Stomach smooth muscle (tissue), 2 donors: ENCODE measurements at regions not wholly inside any gene's neighbourhood (a gene's known extent, or its start where the extent isn't known, plus 50 kb on each side); places are given as distances from the start of the nearest gene placed in this dataset.
A peak's percentile ranks its signal among the peaks of the same experiment; 100 is the strongest.

Experiments
- H3K27ac ChIP-seq: one replicate; pipeline ENCODE4 v1.7.0; 2013; ENCODE audit warnings: mild to moderate bottlenecking, low read length, inconsistent platforms
- H3K27me3 ChIP-seq, 2 donors: one replicate each; pipeline ENCODE4 v1.7.0; 2013; ENCODE audit warnings: low read length in 2 of 2; ENCODE audit not compliant: insufficient read depth in 2 of 2, control insufficient read depth in 1 of 2
- H3K36me3 ChIP-seq, 2 donors: one replicate each; pipeline ENCODE4 v1.7.0; 2013; ENCODE audit warnings: low read length in 2 of 2; ENCODE audit not compliant: control insufficient read depth in 2 of 2, insufficient read depth in 2 of 2
- H3K4me1 ChIP-seq: one replicate; pipeline ENCODE4 v1.7.0; 2013; ENCODE audit warnings: low read length; ENCODE audit not compliant: control insufficient read depth, insufficient read depth
- H3K4me3 ChIP-seq, 2 donors: one replicate each; pipeline ENCODE4 v1.7.0; 2013; ENCODE audit warnings: low read length in 2 of 2
- H3K9ac ChIP-seq, 2 donors: one replicate each; pipeline ENCODE4 v1.7.0; 2013; ENCODE audit warnings: low read length in 2 of 2, mild to moderate bottlenecking in 1 of 2
- H3K9me3 ChIP-seq, 2 donors: one replicate each; pipeline ENCODE4 v1.7.0; 2013; ENCODE audit warnings: low read length in 2 of 2; ENCODE audit not compliant: control insufficient read depth in 2 of 2
- donor health status: healthy.
- donor health status: Pancreatic carcinoma.

DNA sequence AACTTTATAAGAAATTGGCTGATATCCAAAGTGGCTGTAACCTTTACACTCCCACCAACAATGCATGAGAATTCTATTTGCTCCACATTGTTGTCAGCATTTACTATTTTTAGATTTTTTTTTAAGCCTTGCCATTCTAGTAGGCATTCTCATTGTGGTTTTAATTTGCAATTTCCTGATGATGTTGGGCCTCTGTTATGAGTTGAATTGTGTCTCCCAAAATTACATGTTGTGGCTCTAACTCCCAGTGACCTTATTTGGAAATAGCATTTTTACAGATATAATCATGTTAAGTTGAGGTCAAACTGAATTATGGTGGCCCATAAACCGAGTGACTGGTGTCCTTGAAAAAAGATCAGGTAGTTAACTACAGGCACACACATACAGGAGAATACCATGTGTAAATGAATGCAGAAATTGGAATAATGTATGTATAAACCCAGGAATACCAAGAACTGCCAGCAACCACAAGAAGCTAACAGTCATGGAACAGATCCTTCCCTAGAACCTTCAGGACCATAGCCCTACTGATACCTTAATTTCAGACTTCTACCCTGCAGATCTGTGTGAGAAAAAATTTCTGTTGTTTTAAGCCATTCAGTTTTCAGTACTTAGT lies 348.8 kb upstream of the DAB1 start:
- Histone ChIP-seq H3K9me3 (no peaks in the 10 kb centered on the region), H3K4me3 (no peak overlapping the region), H3K36me3 (no peaks in the 10 kb centered on the region), H3K4me1 (no peaks in the 10 kb centered on the region), H3K27me3 (no peaks in the 10 kb centered on the region), H3K9ac (no peak overlapping the region), H3K27ac (no peak overlapping the region)

DNA sequence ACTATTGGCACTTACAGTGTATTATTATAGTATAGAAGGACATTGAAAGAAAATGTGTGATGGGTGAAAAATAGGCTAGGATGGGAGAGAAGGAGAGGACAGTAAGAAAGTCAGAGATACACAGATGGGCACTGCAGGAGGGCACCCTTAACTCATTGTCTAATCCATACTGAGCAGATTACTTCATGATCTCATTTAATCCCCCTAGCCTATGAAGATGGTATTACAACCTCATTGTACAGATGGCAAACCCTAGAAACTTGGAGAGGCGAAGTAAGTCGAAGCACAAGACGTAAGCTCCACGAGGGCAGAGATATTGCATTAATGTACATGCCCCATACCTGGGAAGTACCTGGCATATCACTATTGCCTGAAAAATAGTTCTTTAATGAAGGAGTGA lies 346.9 kb upstream of the DAB1 start:
- no peaks in the 10 kb centered on the region for H3K9me3 ChIP-seq
- H3K4me3 ChIP-seq: no peak overlapping the region
- no peak overlapping the region for H3K9ac ChIP-seq
- H3K27ac ChIP-seq: no peak overlapping the region
- no peaks in the 10 kb centered on the region for H3K4me1 ChIP-seq
- no peaks in the 10 kb centered on the region for H3K27me3 ChIP-seq
- no peaks in the 10 kb centered on the region for H3K36me3 ChIP-seq

DNA sequence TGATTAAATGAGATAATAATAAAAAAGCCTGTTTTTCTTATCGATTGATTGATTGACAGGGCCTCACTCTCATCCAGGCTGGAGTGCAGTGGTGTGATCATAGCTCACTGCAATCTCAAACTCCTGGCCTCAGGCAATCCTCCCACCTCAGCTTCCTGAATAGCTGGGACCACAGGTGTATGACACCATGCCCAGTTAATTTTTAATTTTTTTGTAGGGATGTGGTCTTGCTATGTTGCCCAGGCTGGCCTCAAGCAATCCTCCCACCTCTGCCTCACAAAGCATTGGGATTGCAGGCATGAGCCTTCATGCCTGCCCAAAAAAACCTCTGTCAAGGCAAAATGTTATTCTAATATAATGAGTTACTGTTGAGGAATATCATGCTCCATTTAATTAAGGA lies 346.4 kb upstream of the DAB1 start:
- Histone ChIP-seq H3K9ac (no peak overlapping the region), H3K27ac (no peak overlapping the region), H3K4me1 (no peaks in the 10 kb centered on the region), H3K27me3 (no peaks in the 10 kb centered on the region), H3K36me3 (no peaks in the 10 kb centered on the region), H3K9me3 (no peaks in the 10 kb centered on the region), H3K4me3 (no peak overlapping the region)

DNA sequence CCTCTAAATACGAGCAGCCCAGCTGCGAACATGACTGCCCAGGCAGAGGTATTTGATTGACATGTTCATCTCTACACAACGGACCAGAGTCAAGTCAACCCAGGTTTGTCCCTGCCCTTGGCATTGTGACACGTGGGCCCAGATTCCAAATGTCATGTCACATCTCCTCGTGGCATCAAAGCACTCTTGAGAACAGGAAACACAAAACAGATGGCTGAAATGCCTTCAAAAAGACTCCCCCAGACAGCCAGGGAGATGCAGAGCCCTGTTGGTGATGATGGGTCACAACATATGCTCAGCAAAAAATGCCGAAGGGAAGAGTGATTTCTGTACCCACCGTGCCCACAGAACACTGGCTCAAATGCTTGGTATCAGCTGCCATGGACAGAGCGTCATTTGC lies 337.8 kb upstream of the DAB1 start:
- Histone ChIP-seq H3K27me3 (no peaks in the 10 kb centered on the region), H3K9me3 (no peaks in the 10 kb centered on the region), H3K9ac (no peak overlapping the region), H3K27ac (no peak overlapping the region), H3K36me3 (no peaks in the 10 kb centered on the region), H3K4me1 (no peaks in the 10 kb centered on the region), H3K4me3 (no peak overlapping the region)

DNA sequence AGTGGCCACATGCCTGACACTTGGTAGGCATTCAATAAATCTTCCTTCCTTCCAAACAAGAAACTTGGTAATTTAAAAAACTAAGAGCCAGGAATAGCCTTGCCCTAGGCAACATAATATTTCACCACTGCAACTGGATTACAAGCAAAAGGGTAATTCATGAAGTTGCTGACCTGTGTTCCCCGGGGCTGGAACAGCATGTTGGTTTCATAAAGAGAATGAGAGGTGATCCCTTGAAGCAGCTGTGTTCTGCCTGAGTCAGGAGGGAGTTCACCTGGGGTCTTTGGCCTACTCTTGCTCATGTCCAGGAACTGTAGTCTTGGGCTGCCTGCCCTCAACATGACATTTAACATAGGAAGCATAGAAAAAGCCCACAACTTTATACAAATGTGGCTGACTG lies 329.0 kb upstream of the DAB1 start:
- no peak overlapping the region for H3K9ac ChIP-seq
- H3K36me3 ChIP-seq: no peaks in the 10 kb centered on the region

DNA sequence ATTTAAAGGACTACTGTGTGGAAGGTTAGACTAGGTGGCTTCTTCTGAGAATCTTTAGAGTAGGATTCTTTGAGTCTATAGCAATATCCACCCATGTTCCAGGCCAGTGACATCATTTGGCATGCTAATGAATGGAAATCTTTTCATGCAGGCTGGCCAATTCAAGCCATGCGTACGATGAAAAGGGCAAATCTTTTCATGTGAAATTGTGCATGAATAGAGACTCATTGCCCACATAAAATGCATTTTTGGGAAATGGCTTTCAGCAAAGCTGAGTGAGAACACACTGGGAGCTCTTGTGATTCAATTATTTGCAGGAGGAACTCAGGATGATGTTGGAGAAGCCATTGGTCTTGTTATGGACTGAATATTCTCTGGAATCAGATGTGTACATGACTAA lies 324.9 kb upstream of the DAB1 start:
- no peaks in the 10 kb centered on the region for H3K9me3 ChIP-seq
- H3K4me1 ChIP-seq: no peaks in the 10 kb centered on the region
- peaks cover 0 to 3% of the 10 kb centered on the region in 2 donors for H3K27me3 ChIP-seq
- H3K36me3 ChIP-seq: no peaks in the 10 kb centered on the region
- H3K27ac ChIP-seq: no peak overlapping the region
- no peak overlapping the region for H3K4me3 ChIP-seq
- no peak overlapping the region for H3K9ac ChIP-seq

More for the DNA sequence above, 329.0 kb upstream of the DAB1 start:
- Histone ChIP-seq H3K27ac (no peak overlapping the region), H3K27me3 (peaks cover 0 to 3% of the 10 kb centered on the region in 2 donors), H3K9me3 (no peaks in the 10 kb centered on the region), H3K4me1 (no peaks in the 10 kb centered on the region), H3K4me3 (no peak overlapping the region)

DNA sequence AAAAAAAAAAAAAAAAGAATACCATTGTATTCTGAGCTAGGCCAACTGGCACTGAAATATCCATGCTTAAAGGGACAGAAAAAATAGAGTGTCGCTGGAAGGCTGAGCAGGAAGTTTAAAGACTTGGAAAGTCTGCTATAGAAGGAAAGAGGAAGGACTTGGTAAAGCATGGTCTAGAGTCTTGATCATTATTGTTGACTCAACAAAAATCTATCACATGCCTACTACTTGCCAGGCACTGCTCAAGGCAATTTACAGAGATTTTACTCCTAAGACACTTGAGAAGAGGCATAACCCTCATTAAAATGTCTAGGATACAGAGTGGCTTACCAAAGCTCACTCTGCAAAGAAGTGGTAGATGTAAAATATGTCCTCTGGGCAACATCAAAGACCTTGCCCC lies 324.0 kb upstream of the DAB1 start:
- H3K9me3 ChIP-seq: no peaks in the 10 kb centered on the region
- no peaks in the 10 kb centered on the region for H3K4me1 ChIP-seq
- H3K36me3 ChIP-seq: no peaks in the 10 kb centered on the region
- H3K9ac ChIP-seq: no peak overlapping the region
- no peak overlapping the region for H3K27ac ChIP-seq
- H3K4me3 ChIP-seq: no peak overlapping the region
- H3K27me3 ChIP-seq: peaks cover 0 to 3% of the 10 kb centered on the region in 2 donors

DNA sequence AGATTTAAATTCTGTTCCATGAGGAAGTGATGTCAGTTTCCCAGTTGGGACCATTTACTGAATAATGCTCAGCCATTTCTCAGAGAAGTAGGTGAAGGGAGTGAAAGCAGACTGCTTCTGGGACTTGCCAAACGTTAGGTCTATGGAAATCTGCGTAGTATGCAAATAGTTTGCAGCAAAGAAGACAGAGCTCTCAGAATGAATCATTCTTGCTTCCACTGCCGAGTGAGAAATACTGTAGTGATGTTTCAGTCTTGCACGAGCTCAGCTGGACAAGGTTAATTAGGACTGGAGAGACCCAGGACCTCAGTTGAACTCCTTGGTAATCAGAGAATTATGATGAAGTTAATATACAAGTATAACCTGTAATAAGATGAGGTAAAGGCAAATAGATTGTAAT lies 317.7 kb upstream of the DAB1 start:
- Histone ChIP-seq H3K36me3 (no peaks in the 10 kb centered on the region), H3K4me1 (no peaks in the 10 kb centered on the region), H3K9ac (no peak overlapping the region), H3K4me3 (no peak overlapping the region), H3K9me3 (no peaks in the 10 kb centered on the region), H3K27me3 (peaks cover 0 to 3% of the 10 kb centered on the region in 2 donors), H3K27ac (no peak overlapping the region)

DNA sequence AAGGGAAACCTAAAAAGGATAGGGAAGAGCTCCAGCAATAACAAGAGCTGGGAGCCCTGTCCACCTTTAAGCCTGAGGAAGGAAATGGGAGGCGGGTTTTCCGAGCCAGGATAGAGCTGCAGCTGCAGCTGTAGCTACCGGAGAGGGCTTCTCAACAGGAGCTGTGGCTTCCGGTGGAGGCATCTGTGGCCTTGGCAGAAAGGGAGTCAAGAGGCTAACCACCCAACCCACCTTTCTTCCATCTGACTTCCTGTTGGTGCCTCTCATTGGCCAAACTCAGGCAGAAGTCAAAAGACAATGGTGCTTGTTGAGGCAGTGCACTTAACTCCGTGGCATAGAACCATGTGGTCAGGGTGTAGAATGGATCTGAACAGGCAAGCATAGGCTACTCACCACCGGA lies 313.1 kb upstream of the DAB1 start:
- Histone ChIP-seq H3K4me3 (no peak overlapping the region), H3K9me3 (no peaks in the 10 kb centered on the region), H3K36me3 (no peaks in the 10 kb centered on the region), H3K27me3 (no peaks in the 10 kb centered on the region), H3K9ac (no peak overlapping the region), H3K27ac (no peak overlapping the region), H3K4me1 (no peaks in the 10 kb centered on the region)

DNA sequence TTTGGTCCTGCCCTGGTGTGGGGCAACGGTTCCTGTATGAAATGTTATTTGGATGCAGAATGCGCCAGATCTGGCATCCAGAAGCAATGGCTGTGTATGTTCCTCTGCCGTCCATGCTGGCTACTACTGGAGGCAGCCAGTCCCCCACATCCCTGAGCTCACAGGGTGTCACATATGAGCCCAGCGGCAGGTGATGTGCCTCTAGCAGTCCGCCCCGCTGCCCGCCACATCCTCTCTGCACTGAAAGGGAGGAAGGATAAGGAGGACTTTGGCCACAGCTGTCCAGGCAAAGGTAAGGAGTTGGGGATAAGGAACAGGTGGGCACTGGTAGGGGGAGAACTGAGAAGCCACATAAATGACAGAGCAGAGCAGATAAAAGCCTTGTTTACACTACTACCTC lies 305.3 kb upstream of the DAB1 start:
- no peak overlapping the region for H3K27ac ChIP-seq
- H3K9me3 ChIP-seq: no peaks in the 10 kb centered on the region
- peaks cover 5% of the 10 kb centered on the region for H3K4me1 ChIP-seq
- no peaks in the 10 kb centered on the region for H3K27me3 ChIP-seq
- no peaks in the 10 kb centered on the region for H3K36me3 ChIP-seq
- no peak overlapping the region for H3K9ac ChIP-seq
- no peak overlapping the region for H3K4me3 ChIP-seq

DNA sequence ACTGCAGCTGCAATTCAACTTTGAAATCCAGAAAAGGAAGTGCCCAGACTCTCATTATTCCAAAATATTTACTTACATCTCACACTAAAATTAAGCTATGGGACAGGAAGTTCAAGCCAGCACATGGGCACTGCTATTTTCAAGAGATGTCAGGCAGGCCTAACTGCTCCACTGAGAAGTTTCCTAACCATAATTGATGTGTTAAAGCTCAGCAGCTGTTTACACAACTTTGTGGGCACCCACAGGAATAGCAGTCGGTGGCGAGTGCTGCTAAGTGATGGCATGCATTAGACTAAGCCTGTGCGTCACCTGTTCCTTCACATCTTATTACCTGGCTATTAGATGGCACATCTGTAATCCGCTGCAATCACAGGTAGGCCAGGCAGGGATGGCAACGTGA lies 303.3 kb upstream of the DAB1 start:
- Histone ChIP-seq H3K4me3 (peak overlapping the region in 1 of 2 donors; percentile 15), H3K36me3 (no peaks in the 10 kb centered on the region), H3K27me3 (no peaks in the 10 kb centered on the region), H3K9ac (no peak overlapping the region), H3K4me1 (peaks cover 5% of the 10 kb centered on the region), H3K9me3 (no peaks in the 10 kb centered on the region), H3K27ac (no peak overlapping the region)
